ENCODE measurements at regions not wholly inside any gene's neighbourhood (a gene's known extent, or its start where the extent isn't known, plus 50 kb on each side); places are given as distances from the start of the nearest gene placed in this dataset.
"Not testable (repeated sequence)": the region's sequence is repeated elsewhere in the genome, so short reads cannot be mapped to it uniquely, and the experiment has no call there.

DNA sequence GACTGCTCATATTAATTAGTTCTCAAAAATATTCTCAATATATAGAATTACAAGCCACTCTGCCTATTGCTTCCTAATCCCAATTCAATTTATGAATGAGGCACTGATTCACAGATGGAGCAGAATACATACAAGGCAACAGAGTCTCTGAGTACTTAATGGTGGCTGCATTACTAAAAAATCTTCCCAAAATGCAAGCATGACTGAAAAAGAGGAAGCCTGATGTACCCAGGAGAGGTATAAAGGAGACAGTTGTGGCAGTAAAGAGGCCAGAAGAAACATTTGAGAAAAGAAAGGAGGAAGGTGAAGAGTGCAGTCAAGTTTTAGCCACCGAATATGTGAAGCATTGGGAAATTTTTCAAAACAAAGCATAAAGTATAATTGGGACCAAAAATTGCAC is 163.2 kb upstream of the INTU start:
- DNase-seq (ENCODE audit: low spot score) = no peak

DNA sequence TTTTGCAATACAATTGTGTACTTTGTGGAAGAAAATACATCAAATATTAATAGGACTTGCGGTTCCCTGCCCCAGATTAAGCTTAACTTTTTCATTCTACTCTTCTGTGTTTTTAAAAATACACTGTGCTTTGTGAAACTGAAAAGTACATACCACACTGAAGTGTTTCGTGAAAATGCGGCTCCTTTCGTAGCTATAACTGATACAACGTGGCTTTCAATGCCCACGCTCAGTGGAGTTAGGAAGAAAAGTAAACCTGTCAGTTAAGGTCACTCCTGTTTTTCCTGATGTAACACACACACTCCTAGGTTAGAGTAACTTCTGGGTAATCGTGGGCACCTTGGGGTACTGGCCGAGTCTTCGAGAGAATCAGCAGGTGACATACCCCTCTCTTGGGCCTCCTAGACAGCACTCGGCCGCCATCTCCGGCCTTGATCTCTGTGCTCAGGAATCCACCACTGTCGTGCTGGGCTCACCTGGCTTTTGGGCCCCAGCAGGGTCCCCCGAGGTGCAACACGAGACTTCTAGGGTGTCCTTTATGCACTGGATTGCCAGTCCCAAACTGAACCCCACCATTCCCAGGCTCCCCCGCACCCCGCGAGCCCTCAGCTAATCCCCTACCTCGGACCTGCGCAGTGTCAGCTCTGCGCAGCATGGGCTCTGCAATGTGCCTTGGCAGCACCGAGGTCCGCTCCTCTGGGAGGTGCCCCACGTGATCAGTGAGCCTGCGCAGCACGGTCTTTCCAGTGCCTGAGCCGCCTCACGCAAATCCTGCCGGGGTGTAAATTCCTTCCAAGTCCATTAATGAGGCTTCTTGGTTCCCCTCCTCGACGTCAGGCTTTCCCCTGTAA is 162.6 kb upstream of the INTU start:
- no peak for DNase-seq (ENCODE audit: low spot score)

DNA sequence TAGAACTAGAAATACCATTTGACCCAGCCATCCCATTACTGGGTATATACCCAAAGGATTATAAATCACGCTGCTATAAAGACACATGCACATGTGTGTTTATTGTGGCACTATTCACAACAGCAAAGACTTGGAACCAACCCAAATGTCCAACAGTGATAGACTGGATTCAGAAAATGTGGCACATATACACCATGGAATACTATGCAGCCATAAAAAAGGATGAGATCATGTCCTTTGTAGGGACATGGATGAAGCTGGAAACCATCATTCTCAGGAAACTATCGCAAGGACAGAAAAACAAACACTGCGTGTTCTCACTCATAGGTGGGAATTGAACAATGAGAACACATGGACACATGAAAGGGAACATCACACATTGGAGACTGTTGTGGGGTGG is 154.5 kb upstream of the INTU start:
- not testable (repeated sequence) for DNase-seq (ENCODE audit: low spot score)

- DNase-seq (ENCODE audit: low spot score) = no peak
Observed at GRCh38 chr4:127479031-127479622, 153.6 kb upstream of the INTU start.

- no peak for DNase-seq (ENCODE audit: low spot score)
Observed at GRCh38 chr4:127482049-127482448, 150.7 kb upstream of the INTU start.

DNA sequence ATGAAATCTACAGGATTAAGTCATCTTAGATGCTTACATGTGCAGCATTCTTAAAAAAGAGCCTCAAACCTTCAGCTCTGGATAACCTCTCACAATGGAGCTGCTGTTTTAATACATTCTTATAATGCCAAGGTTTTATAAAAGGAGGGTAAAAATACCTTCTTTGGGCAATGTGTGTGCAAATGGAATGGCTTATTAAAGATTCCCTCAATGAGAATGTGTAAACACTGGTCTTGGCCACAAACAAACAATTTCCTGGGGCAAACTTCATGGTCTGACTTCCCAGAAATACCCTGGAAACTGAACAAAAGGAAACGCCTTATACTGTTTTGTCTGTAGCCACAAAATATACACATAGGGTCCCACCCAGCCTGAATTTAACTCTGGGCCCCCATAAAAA is 148.6 kb upstream of the INTU start:
- DNase-seq (ENCODE audit: low spot score) = no peak

DNA sequence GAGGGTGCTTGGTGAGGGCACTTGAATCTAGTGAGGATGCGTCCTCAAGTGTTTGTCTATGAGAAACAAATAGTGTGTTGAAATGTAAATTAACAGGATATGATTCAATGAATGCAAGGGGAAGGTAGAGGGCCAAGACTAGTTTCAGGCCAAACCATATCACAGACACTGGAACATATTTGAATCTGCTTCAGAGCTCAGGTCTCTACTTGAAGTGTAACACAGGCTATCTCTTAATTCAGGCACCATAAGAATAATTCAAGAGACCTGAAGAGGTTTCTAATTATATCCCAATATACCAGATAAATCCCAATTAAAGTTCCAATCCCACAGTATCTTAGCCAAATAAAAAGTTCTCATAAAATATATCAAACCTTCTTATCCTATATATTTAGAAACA is 146.5 kb upstream of the INTU start:
- DNase-seq (ENCODE audit: low spot score) = no peak

- DNase-seq (ENCODE audit: low spot score) = no peak
Observed at GRCh38 chr4:127491571-127491970, 141.2 kb upstream of the INTU start.

GRCh38 chr4:127496875-127497274 is 135.9 kb upstream of the INTU start:
- DNase-seq (ENCODE audit: low spot score) = not testable (repeated sequence)

- DNase-seq (ENCODE audit: low spot score) = no peak
Observed at GRCh38 chr4:127498366-127498765, 134.4 kb upstream of the INTU start.

DNA sequence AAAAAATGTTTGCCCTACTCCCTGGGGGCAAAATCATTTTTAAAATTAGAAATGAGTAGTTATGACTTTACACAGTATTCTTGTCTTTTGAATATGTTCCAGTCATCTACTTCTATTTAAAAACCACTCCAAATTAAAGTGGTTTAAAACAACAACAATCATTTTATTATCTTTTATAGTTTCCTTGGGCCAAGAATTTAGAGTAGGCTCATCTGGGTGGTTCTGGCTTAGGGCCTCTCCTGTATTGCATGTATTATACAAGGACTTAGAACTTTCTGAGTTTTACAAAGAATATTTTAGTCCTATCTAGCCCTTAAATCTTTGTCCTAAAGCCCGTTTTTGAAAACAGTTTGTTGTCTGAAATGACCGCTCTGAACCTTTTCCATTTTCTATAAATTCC is 132.5 kb upstream of the INTU start:
- DNase-seq (ENCODE audit: low spot score) = no peak

- no peak for DNase-seq (ENCODE audit: low spot score)
Observed at GRCh38 chr4:127501103-127501502, 131.7 kb upstream of the INTU start.

DNA sequence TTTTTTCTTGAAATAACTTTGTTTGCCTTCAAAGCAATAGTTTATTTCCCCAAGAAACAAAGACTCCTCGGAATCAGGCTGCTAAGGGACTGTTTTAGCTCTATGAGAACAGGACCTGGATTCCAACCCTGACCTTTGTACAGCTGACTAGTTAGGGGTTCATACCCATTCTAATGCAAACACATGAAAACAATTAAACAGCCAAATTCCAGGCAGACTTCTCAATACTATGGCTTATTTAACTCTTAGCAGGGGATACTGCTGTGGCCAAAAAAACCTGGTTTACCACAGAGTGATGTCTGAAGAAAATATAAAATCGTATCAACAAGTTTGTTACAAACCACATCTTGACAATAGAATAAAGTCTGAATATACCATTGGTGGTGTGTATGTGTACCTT is 129.6 kb upstream of the INTU start:
- DNase-seq (ENCODE audit: low spot score) = no peak

DNA sequence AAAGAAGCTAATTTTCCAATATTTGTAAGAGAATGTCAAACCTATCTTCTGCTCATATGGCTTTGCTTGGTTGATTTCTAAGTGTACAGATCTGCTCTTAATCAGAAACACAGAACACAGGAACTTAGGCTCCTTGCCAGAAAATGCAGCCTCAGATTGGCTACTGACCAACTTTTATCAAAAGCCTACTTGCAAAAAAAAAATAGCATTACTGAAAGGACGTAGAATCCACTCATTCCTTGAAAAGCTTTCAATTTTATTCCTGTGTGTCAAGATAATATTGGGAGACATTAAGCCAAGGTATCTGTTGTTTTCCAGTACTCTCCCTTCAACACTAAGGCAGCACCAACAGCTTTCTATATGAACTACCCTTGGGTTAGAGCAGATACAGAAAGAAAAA is 127.6 kb upstream of the INTU start:
- DNase-seq (ENCODE audit: low spot score) = no peak

DNA sequence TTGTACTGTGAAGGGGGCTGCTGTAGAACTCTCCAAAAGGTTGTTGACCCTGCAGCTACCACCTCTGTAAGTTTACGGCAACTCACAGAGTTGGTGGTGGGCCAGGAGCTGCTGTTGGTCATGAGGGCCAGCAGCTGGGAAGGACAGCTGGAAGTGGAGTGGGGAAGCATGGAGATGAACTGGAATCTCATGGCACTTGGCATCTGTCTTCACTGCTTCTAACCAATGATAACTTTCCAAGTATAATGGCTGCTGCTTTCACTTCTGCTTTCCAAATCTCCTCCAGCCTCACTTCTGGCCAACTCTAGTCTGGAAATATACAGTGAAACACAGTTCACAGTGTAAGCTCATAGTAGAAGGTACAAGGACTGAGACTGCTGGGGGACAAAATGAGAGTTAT is 126.5 kb upstream of the INTU start:
- no peak for DNase-seq (ENCODE audit: low spot score)

DNA sequence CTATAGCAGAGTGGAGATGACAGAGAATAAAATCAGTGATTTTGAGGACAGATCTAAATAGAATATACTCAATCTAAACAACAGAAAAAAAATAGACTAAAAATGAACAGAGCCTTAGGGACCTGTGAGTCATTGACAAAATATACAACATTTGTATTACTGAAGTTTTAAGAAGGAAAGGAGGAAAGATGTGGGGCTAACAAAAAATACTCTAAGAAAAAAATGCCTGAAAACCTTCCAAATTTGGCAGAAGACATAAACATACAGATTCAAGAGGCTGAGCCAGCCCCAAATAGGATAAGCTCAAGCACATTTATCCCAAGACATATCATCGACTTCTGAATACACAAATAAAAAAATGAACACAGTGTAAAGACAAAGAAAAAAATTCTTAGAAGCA is 123.6 kb upstream of the INTU start:
- DNase-seq (ENCODE audit: low spot score) = no peak

DNA sequence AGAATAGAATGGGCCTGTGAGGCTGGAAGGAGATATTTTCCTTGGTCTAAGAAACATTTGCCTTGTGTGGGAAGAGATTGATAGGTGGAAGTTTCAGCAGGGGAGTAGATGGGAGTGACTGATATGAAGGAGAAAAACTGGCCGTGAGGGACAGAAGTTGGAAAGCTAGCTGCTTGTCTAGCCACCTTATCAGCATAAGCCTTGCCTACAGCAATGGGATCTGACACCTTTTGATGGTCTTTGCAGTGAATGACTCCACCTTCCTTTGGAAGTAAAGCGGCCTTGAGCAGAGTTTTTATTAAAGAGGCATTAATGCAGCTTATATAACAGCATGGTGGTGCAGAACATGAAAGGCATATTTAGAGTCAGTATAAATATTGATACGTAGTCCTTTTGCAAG is 120.1 kb upstream of the INTU start:
- DNase-seq (ENCODE audit: low spot score) = not testable (repeated sequence)

DNA sequence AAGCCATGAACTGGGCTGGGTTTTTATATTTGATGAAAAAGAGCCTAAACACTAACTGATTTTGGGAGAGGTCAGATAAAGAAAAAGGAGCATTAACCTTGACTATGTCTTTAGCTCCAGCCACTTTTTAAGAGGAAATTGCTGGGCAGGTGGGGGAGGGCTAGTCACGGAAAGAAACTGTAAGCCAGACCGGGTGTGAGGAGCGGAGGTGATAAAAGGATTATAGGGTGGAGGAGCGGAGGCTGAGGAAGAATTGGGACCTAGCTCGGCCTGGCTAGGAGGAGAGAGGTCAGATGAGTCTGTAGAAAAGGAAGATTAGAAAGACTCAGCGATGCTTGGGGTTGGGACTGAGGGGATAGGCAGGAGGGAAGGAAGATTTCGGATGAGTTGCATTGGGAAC is 117.5 kb upstream of the INTU start:
- DNase-seq (ENCODE audit: low spot score) = not testable (repeated sequence)

DNA sequence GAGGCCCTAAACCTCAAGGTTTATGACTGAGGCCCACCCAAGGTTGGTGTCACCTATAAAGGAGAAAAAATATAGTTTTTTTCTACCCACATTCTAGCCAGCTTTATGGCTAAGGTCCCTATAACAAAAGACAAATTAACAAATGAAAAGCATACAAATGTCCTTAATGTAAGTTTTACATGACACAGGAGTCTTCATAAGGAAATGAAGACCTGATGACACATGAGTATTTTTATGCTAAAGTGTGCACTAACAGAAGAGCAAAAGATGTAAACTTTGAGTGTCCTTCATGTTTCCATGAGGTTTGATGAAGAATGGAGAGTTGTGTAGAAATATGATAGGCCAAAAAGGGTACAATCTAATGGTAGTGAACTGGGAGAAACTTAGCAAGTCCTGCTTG is 114.7 kb upstream of the INTU start:
- DNase-seq (ENCODE audit: low spot score) = no peak

GRCh38 chr4:127521463-127521862 is 111.3 kb upstream of the INTU start:
- no peak for DNase-seq (ENCODE audit: low spot score)

DNA sequence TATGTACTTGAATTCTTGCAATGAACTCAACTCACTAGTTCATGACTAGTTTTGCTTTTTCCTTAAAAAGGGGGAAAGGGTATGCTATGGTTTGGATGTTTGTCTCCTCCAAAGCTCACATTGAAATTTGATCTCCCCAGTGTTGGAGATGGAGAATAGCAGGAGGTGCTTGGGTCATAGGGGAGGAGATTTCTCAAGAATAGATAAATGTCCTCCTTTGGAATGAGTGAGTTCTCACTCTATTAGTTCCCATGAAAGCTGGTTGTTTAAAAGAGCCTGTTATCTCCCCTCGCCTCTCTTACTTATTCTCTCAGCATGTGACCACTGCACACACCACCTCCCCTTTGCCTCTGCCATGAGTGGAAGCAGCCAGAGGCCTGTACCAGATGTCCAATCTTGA is 109.4 kb upstream of the INTU start:
- no peak for DNase-seq (ENCODE audit: low spot score)

GRCh38 chr4:127525608-127526007 is 107.1 kb upstream of the INTU start:
- DNase-seq (ENCODE audit: low spot score) = no peak

GRCh38 chr4:127528302-127528701 is 104.5 kb upstream of the INTU start:
- no peak for DNase-seq (ENCODE audit: low spot score)

DNA sequence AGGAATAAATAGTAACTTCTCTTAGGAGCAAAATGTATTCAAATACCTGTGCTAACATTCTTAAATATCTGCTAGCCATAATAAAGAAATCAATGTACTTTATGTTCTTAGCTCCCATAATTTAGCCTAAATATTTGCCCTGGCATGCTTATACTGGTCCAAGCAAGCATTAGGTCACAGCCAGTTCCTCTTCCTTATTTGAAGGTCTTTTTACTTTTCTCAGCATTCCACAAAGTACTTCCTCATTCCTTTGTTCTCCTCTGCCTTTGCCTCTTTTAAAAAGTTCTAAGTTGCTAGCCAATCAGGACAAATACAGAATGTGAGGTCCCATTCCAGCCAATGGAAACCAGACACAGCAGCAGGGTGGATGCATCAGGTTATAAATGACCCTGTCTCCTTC is 102.9 kb upstream of the INTU start:
- DNase-seq (ENCODE audit: low spot score) = not testable (repeated sequence)
